RCC 7860 (cell line): ENCODE measurements at regions not wholly inside any gene's neighbourhood (a gene's known extent, or its start where the extent isn't known, plus 50 kb on each side); places are given as distances from the start of the nearest gene placed in this dataset.

Experiments used
- DNase-seq: peaks from one replicate; pipeline ENCODE4 v3.0.0-alpha.2; 2015; ENCODE audit warnings: low spot score
- FAIRE-seq: peaks from 2 replicates; lab custom pipeline; 2012; peaks lifted over from hg19 to GRCh38; lab: Jason Lieb, UNC

DNA sequence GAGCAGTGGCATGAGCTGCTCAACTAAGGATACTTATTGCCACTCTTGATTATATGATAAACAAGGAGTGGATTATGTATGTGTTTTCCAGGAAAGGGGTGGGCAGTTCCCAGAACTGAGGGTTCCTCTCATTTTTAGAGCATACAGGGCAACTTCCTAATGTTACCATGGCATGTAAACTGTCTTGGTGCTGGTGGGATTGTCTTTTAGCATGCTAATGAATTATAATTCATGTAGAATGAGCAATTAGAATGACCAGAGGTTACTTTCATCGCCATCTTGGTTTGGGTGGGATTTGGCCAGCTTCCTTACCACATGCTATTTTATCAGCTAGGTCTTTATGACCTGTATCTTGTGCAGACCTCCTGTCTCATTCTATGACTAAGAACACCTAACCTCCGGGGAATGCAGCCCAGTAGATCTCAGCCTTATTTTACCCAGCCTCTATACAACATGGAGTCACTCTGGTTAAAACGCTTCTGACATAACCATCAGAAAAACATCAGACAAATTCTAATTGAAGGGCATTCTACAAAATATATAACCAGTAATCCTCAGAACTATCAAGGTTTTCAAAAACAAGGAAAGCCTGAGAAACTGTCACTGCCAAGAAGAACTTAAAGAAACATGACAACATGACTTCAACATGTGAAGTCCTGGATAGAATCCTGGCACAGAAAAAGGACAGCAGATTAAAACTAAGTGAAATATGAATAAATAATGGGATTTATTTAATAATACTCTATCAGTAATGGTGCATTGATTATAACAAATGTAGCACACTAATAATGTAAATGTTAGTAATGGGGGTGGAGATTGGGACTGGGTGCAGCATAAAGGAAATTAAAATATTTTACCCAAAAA is 365.0 kb downstream of the SEMA3D start:
- DNase-seq (no peak), FAIRE-seq (no peak)

DNA sequence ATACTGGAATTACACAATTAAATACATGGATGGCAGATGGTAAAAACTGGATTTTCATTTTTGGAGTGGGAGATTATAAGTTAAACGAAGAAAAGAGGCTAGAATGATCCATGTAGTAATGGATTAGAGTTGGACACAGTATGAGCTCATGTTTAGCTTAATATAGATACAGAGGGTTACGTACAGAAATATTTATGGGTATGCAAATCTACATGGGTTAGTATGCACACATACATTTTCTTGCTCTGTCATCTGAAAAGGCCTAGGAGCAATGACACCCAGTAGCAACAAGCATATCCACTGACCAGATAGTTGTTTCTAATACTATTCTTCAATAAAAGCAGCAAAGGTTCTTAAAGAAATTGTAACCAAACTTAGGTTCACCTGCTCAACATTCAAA is 366.4 kb downstream of the SEMA3D start:
- FAIRE-seq (no peak), DNase-seq (no peak)

DNA sequence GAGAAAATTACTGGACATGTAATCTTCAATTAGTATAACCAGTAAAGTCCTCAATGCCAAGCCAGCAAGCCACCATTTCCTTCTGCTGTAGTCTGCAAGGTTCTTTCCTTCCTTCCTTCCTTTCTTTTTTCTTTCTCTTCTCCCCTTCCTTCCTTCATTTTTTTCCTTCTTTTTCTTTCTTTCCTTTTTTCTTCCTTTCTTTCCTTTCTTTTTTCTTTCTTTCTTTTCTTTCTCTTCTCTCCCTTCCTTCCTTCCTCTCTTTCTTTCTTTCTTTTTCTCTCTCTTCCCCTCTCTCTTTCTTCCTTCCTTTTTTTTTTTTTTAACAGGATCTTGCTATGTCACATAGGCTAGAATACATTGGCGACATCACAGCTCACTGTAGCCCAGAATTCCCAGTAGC is 369.8 kb downstream of the SEMA3D start:
- DNase-seq = no peak
- FAIRE-seq = no peak

DNA sequence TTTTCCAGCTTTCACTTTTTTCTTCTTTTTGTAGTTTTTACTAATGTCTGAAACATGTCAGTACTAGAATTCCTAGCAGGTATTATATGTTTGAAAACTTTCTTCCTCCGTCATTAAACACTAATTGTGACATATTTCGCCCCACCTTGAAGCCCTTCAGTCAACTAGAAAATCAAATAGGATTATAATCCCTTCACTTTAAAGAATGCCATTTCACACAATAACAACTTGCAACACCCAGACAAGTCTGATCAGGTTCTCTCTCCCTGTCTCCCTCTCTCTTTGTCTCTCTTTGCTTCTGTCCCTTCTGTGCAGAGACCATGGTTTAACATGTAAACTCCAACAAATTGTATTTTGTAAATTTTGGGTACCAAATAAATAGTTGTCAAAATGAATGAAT is 373.5 kb downstream of the SEMA3D start:
- DNase-seq = no peak
- no peak for FAIRE-seq

DNA sequence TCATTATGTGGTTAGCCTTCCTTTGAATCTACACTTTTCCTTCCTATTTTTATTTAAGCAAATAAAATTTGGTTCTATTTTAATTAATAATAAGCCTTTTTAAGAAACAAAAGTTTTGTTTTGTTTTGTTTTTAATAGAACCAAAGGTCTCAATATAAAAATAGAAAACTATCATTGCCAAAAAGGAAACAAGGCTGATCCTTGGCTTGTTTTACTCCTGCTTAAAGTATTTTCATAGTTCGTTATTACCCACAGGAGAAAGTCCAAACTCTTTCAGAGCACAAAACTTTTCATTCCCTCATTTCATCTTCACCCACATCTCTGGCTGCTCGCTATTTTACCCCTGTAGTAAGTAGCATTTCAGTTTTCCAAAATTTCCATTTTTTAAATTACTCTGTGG is 374.8 kb downstream of the SEMA3D start:
- DNase-seq = no peak

DNA sequence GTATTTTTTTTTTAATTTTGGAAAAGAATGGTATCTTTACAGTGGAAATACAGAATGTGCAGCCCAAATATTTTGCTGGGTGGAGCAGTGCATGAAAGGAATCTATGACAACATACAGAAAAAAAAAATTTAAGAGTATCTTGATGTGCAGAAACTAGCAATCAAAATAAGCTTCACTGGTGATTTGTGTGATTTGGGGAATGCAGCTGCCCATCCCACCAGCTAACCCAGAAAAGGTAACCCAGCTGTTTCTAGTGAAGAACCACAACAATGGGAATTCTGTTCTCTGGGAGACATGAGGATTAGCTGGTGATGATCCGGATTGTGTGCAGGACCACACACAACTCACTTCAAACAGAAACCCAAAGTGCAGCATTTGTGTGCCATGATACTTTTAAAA is 375.5 kb downstream of the SEMA3D start:
- DNase-seq (no peak), FAIRE-seq (no peak)

More for the DNA sequence above, 374.8 kb downstream of the SEMA3D start:
- peak; percentile 22 for FAIRE-seq

DNA sequence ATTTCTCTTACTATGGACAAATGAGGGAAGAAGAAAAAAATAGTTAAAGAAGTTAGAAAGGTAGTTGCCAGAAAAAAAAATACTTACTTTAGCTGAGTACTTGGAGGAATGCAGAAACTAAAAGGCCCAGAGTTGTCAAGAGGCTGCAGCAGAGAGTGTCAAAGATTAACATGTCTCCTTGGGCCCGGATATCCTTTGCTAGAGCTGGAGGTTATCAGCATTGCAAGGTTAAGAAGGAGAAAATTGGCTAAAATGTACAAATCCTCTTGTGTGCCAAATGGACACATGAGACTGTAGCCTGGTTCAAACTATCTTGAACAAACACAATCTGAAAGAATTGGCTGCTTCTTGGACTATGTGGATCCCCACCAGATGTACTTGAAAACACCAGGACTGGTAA is 377.0 kb downstream of the SEMA3D start:
- DNase-seq (no peak), FAIRE-seq (no peak)

DNA sequence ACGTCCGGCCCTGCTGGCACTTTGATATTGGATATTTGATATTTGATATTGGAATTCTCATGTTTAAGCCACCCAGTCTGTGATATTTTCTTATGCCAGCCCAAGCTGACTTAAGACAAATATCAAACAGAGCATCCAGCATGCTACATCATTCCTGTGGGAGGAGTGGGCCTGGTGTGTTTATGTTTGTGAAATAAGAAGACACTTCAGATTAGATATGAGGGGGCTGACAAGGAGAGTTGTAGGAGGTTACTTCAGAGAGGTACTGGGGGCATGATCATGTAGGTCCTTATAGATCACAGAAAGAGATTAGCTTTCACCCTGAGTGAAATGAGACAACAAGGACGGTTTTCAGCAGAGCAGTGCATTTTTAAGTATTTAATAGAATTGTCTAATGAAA is 382.9 kb downstream of the SEMA3D start:
- no peak for FAIRE-seq
- DNase-seq = no peak

DNA sequence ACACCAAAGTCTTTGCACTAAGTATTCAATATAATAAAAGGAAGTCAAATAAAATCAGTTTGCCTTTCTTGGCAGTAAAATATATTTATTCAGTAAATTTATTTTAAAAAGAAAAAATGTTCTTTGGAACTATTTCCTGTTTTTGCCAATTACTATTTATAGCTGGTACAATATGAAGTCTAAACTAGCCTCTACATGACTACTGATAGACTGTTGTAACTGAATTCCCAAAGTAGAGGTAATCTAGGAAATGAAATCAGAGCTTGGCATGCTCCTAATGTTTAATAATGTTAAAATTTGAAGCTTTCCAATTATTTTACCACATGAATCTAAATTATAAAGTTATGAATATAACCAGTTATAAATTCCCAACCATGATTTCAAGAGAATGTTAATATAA is 385.5 kb downstream of the SEMA3D start:
- FAIRE-seq = no peak
- no peak for DNase-seq

DNA sequence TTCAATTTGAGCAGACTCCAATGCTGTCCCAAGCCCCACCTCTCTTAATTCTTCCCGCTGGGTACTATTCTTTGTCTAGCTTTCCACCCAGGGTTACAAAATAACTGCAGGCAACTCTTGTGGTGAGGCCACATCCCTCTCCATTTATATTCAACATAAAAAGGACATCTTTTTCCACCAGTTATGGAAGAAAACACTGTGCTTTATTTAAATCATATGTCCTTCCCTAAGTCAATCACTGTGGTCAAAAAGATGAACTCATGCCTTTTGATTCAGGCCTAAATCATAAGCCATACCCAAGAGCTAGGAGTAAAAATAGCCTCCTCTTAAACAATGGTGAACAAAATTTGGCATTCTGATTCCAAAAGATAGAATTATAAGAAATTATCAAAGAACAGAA is 386.0 kb downstream of the SEMA3D start:
- no peak for DNase-seq
- no peak for FAIRE-seq

DNA sequence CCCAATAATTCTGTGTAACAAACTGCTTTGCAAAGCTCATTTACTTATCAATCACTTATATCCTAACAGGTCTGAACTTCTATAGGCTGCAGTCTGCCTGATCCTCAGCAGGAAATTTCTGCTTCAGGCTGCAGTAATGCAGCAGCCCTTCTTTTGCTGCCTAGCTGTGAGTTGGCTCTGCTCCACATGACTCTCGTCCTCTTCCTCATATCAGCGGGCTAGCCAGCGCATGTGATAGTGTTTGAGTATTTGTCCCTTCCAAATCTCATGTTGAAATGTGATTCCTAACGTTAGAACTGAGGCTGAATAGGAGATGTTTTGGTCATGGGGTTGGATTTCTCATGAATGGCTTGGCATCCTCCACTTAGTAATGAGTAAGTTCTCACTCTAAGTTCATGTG is 387.8 kb downstream of the SEMA3D start:
- no peak for FAIRE-seq
- DNase-seq = no peak

DNA sequence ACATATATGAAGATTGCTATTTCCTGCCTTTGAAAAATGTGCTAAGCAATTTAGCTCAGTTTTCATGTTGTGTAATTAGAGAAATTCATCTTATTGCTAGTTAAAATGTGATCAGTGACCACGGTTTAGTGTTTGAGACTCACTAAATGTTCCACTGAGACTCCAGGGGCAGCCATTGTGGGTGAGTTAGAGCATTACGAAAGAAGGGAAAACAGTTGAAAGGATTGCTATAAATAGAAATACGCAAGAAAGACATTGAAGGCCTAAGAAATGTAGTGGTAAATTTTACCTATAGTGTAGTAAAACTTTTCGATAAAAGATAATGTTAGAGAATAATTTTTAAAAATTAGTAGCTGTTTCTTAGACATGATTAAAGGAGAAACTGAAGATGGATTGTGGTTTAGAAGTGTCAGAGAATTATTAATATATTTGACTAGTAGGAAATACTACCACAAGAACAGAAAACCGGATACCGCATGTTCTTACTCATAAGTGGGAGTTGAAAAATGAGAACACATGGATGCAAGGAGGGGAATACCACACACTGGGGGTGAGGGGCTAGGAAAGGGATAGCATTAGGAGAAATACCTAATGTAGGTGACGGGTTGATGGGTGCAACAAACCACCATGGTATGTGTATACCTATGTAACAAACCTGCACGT is 394.5 kb downstream of the SEMA3D start:
- DNase-seq = no peak

DNA sequence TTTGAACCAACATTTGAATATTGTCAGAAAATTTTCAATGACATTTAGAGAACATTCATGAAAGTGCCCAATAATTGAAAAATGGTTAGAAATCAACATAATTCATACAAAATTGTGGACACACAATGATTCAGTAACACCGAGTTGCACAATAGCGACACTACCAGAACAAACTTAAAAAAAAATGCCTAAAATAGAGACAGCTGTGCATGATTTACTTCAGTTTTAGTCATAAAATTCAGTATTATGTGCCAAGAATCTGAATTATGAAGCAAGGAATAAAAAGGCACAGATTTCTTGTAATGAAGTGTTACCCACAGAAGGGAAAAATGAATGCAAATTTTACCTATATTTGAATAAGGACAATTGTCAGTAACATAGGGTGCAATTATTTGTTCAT is 396.0 kb downstream of the SEMA3D start:
- FAIRE-seq (no peak), DNase-seq (no peak)

More for the DNA sequence above, 394.5 kb downstream of the SEMA3D start:
- FAIRE-seq = no peak

DNA sequence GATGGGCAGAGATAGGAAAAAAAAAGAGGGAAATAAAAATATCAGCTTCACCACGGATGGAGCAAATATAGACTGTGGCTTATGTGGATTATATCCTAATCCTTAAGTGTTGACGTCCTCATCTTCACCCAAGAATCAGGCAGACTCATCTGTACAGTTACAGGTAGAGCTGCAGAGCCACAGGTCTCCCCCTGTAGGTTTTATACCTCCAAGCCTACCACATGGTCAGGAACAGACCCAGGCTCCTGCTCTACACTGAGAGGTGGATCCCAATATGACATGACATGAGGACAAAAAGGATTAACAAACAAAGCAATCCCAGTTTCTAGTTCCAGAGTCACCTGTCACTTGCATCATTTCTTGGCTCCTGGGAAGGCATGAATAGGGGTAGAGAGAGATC is 400.8 kb downstream of the SEMA3D start:
- DNase-seq (no peak), FAIRE-seq (no peak)

DNA sequence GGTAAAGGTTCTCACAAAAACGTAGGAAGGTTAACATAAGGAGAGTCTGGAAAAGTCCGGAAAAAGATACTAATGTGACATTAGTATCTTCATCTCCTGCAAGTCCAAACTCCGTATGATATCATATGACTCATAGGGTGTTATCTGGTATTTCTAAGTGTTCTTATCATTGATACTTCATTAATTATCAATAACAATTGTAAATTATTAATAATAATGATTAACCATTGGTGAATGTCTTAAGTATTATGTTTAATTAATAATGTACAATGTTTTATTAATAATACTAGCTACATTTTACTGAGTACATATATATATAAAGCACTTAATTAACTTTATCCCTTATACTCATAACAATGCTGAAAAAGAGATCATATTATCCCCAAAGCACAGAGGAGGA is 402.4 kb downstream of the SEMA3D start:
- FAIRE-seq (no peak), DNase-seq (no peak)

DNA sequence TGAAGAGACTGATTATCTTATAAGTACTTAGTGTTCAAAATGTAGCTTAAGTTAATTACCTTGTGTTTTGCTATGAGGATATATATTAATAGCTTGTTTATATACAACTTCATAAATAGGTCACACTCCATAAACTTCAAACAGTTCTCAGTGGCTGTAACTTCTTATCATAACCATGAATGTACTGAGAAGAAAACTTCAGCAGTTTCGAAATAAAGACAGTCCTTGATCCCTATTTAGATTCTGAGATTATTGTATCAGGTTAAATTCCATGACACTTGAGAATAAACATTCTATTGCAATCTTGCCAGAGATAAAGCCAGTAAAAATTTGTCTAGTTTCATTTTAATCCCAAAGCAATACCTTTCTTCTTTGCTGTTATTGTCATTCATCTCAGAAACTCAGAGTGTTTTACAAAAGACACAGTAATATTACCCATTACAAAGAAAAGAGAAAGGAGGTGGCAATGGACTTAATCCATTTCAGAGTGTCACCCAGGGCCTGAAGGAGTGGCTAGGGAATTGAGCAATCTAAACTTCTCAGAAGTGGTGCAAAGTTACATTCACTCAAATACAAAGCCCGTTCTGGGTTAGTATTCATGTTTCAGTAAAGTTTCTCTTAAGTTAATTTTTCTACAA is 403.6 kb downstream of the SEMA3D start:
- no peak for FAIRE-seq
- no peak for DNase-seq

DNA sequence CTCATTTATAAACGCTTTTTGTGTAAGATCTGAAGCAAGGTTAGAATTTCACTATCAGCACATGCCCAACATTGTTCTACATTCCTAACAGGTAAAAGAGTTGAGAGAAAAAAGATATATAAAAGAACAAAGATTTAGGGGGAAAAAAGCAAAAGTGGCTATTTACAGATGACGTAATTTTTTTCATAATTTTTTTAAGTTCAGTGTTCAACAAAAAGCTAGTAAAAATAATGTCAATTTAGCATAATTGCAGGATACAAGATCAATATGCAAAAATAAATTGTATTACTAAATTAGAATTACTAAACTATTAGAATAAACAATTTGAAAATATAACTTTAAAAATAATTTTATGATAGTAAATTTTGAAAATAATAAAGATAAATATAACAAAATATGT is 405.0 kb downstream of the SEMA3D start:
- peak; percentile 73 for FAIRE-seq
- no peak for DNase-seq

DNA sequence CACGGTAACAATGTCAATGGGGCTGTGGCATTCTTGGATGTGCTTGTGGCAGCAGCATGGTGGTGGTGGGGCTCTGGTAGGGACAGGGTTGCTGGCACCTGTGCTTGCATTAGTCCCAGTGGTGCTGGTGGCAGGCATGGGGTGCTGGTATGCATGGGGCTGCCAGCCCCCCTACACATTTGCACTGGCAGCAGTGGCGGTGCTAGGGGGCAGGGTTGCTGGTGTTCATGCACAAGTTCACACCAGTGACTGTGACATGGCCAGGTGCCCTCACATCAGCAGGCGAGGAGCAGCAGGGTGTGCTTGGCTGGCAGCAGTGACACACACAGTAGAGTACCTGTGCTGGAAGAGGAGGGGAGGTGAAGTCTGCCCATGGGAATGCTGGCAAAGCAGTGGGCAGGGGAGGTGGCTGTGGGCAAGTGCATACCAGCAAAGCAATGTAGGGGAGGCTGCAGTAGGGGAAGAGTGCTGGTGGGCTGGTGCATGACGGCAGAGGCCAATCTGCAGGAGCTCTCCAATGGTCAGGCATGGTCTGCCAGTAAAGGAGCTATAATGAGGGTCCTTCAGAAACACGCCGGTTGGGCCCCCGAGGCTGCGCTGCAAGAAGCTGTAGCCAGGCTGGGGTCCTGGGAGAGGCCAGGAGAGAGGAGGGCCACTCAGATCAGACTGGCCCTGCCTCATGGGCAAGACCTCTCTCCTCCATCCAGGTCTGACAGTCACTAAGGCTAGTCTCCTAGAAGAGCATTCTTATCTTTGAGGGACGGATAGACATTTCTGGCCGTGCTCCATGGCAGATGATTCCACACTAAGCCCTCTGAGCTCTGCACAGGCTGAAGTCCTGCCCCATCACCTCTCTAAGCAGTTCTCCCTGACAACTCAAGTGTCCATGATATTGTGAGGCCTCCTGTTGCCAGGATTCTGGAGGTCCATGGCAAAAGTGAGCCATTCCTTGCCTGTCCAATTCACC is 406.4 kb downstream of the SEMA3D start:
- DNase-seq = no peak
- FAIRE-seq = no peak

DNA sequence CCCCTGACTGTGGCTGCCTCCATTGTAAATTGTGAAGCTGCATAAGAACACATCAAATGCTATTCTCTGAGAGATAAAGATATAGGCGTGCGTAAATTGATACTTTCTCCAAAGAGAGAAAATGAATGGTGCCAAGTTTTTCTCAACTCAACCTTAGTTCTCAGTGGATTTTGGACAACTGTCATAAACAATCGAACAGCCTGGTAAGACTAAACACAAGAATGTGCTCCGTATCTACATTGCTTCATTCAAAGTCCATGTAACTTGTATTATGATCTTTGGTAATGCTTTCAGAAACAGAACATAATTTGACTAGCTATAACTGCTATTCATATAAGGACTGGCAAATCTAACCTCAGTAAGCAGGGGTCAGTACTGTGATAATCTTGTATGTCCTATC is 429.1 kb downstream of the SEMA3D start:
- DNase-seq (no peak), FAIRE-seq (no peak)

DNA sequence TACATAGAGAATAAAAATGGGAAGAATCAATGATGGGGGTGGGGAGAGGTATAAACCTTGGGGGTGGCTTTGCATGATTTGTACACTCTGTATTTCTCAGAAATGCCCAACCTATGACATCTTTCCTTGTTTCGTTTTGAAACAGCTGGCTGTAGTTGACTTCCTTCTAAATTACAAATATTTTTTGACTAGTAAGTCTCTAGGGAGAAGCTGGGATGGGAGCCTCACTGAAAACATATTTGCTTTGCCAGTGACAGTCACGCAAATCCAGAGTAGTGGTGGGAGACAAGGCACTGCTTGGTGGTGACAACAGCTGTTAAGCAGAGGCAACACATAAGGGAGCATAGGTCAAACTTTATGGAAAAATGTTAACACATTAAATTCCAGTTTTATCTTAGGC is 440.5 kb downstream of the SEMA3D start:
- FAIRE-seq (no peak), DNase-seq (no peak)

DNA sequence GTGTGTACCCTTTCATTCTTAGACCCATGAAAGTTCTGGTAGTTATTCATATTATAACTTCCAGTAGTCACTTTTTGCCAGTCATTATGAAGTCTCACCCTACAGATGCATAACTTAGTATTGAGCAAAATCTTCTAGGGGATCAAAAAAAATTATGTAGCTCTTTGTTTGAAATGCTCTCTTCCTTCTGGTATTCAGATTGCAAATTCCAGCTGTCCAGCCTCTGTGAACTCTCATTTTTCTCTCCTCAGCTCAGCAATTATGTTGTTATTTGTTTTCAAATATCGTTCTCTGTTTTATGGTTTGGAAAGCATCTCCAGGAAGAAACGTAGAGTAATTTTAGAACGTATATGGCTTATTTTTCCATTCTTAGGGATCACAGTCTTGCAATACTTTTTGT is 442.5 kb downstream of the SEMA3D start:
- FAIRE-seq (no peak), DNase-seq (no peak)
